AG10803 (cell line): ENCODE measurements at regions not wholly inside any gene's neighbourhood (a gene's known extent, or its start where the extent isn't known, plus 50 kb on each side); places are given as distances from the start of the nearest gene placed in this dataset.

Experiments used
- DNase-seq: peaks from one replicate; pipeline ENCODE4 v3.0.0; 2010; ENCODE audit warnings: low read depth
- H3K4me3 ChIP-seq: 2 replicates; pipeline ENCODE4 v1.5.1; 2011; ENCODE audit warnings: mild to moderate bottlenecking, low read length, control low read depth
- CTCF ChIP-seq: conservative IDR thresholded peaks from 2 replicates; pipeline ENCODE4 v1.5.1; 2011; ENCODE audit warnings: mild to moderate bottlenecking, low read length, control low read depth, inconsistent platforms

GRCh38 chr2:71827973-71828372, 319.7 kb downstream of the CYP26B1 start:
- no peak for TF ChIP-seq CTCF
- no peak overlapping the region for H3K4me3 ChIP-seq
- no peak for DNase-seq

- DNase-seq = no peak
- TF ChIP-seq CTCF = no peak
- no peak overlapping the region for H3K4me3 ChIP-seq
Measured at GRCh38 chr2:71827524-71827901, 320.1 kb downstream of the CYP26B1 start.

- TF ChIP-seq CTCF = no peak
- peak; percentile 37 for DNase-seq
- no peak overlapping the region for H3K4me3 ChIP-seq
Measured at GRCh38 chr2:71826826-71827523, 320.7 kb downstream of the CYP26B1 start.

GRCh38 chr2:71826299-71826698, 321.4 kb downstream of the CYP26B1 start:
- no peak overlapping the region for H3K4me3 ChIP-seq
- no peak for DNase-seq
- no peak for TF ChIP-seq CTCF

GRCh38 chr2:71824436-71824835, 323.2 kb downstream of the CYP26B1 start:
- no peak for TF ChIP-seq CTCF

GRCh38 chr2:71823526-71823925, 324.1 kb downstream of the CYP26B1 start:
- H3K4me3 ChIP-seq = no peak overlapping the region
- no peak for TF ChIP-seq CTCF
- no peak for DNase-seq

More at GRCh38 chr2:71824436-71824835, 323.2 kb downstream of the CYP26B1 start:
- no peak for DNase-seq
- no peak overlapping the region for H3K4me3 ChIP-seq

- DNase-seq = no peak
- no peak overlapping the region for H3K4me3 ChIP-seq
- TF ChIP-seq CTCF = no peak
Measured at GRCh38 chr2:71822463-71822862, 325.2 kb downstream of the CYP26B1 start.
